Uterus (tissue), 3 donors: ENCODE measurements at regions not wholly inside any gene's neighbourhood (a gene's known extent, or its start where the extent isn't known, plus 50 kb on each side); places are given as distances from the start of the nearest gene placed in this dataset.
A peak's percentile ranks its signal among the peaks of the same experiment; 100 is the strongest.
"Not testable (repeated sequence)": the region's sequence is repeated elsewhere in the genome, so short reads cannot be mapped to it uniquely, and the experiment has no call there.

Experiments used
- DNase-seq, 2 donors: peaks; one replicate each; pipeline ENCODE4 v3.0.0-alpha.2; 2019 to 2020
- H3K27ac ChIP-seq, 2 donors: fragments of 200-600 bp; sonication (generic); 1 replicate in 1 of 2; 2 replicates in 1 of 2; pipeline ENCODE4 v1.5.1; 2016 to 2018
- H3K27me3 ChIP-seq, 2 donors: fragments of 200-600 bp; sonication (generic); one replicate each; pipeline ENCODE4 v1.5.1; 2018 to 2019; ENCODE audit warnings: control low read depth in 1 of 2
- H3K36me3 ChIP-seq, 2 donors: fragments of 200-600 bp; sonication (generic); one replicate each; pipeline ENCODE4 v1.5.1; 2019; ENCODE audit warnings: control low read depth in 1 of 2
- H3K4me1 ChIP-seq, 2 donors: fragments of 200-600 bp; sonication (generic); one replicate each; pipeline ENCODE4 v1.5.1; 2018 to 2019; ENCODE audit warnings: control low read depth in 1 of 2
- H3K4me3 ChIP-seq, 2 donors: fragments of 200-600 bp; sonication (generic); 1 replicate in 1 of 2; 2 replicates in 1 of 2; pipeline ENCODE4 v1.5.1; 2018 to 2019; ENCODE audit warnings: mild to moderate bottlenecking in 1 of 2
- H3K9me3 ChIP-seq, 2 donors: fragments of 200-600 bp; sonication (generic); one replicate each; pipeline ENCODE4 v1.5.1; 2019; ENCODE audit warnings: control low read depth in 1 of 2
- CTCF ChIP-seq, 4 experiments: fragments of 200-600 bp in 2 of 4; fragments of 450-650 bp in 2 of 4; sonication (generic) in 2 of 4; IDR thresholded peaks; one replicate each; pipeline ENCODE4 v1.5.1; 2016 to 2019; ENCODE audit warnings: antibody characterized with exemption in 4 of 4, mild to moderate bottlenecking in 2 of 4, moderate library complexity in 1 of 4
- POLR2A ChIP-seq, 2 donors: fragments of 450-650 bp; IDR thresholded peaks; one replicate each; pipeline ENCODE4 v1.6.1; 2016; ENCODE audit warnings: antibody characterized with exemption in 2 of 2, mild to moderate bottlenecking in 1 of 2, moderate library complexity in 1 of 2
- intact Hi-C: fragments of 100-400 bp; cut with DNase I; formaldehyde crosslinking; loops from one replicate; pipeline ENCODE4 v1.15.1; 2023; ENCODE audit warnings: low total_unique reads
- donor health status: DM: yes; HTN: yes; CAD: no.

GRCh38 chr11:122197066-122197987, 81.3 kb upstream of the BLID start:
- Histone ChIP-seq H3K36me3 (no peaks in the 10 kb centered on the region), H3K27ac (peak overlapping the region in 1 of 2 donors; percentile 51), H3K9me3 (no peaks in the 10 kb centered on the region), H3K4me3 (no peak overlapping the region), H3K4me1 (peaks cover 0 to 4% of the 10 kb centered on the region in 2 donors), H3K27me3 (no peaks in the 10 kb centered on the region)
- intact Hi-C loops: no loop called here
- peak; percentile 44 to 64 for DNase-seq
- TF ChIP-seq POLR2A (IDR thresholded peaks at IDR 0.05) (no peak), CTCF (IDR thresholded peaks at IDR 0.05) (no peak)

- H3K27ac ChIP-seq: no peak overlapping the region
- TF ChIP-seq POLR2A (IDR thresholded peaks at IDR 0.05): no peak
- no peak for TF ChIP-seq CTCF (IDR thresholded peaks at IDR 0.05)
- no peak overlapping the region for H3K4me3 ChIP-seq
- no peaks in the 10 kb centered on the region for H3K4me1 ChIP-seq
- intact Hi-C loops: no loop called here
- no peak for DNase-seq
- H3K27me3 ChIP-seq: no peaks in the 10 kb centered on the region
- H3K36me3 ChIP-seq: no peaks in the 10 kb centered on the region
- H3K9me3 ChIP-seq: no peaks in the 10 kb centered on the region
These were observed 79.8 kb upstream of the BLID start for GRCh38 chr11:122195790-122196189.

GRCh38 chr11:122193881-122194480, 78.0 kb upstream of the BLID start:
- H3K27me3 ChIP-seq, H3K4me3 ChIP-seq, H3K9me3 ChIP-seq, H3K4me1 ChIP-seq, DNase-seq, H3K36me3 ChIP-seq, H3K27ac ChIP-seq, intact Hi-C loops: not testable (repeated sequence)

- H3K4me3 ChIP-seq: no peak overlapping the region
- H3K4me1 ChIP-seq: no peaks in the 10 kb centered on the region
- H3K36me3 ChIP-seq: no peaks in the 10 kb centered on the region
- H3K27ac ChIP-seq: peak overlapping the region in 1 of 2 donors; percentile 44
- H3K9me3 ChIP-seq: no peaks in the 10 kb centered on the region
- no peaks in the 10 kb centered on the region for H3K27me3 ChIP-seq
- TF ChIP-seq CTCF (IDR thresholded peaks at IDR 0.05) (no peak), POLR2A (IDR thresholded peaks at IDR 0.05) (no peak)
- intact Hi-C loops: no loop called here
- no peak for DNase-seq
These were observed 77.4 kb upstream of the BLID start for GRCh38 chr11:122193457-122193856.

- H3K36me3 ChIP-seq: no peaks in the 10 kb centered on the region
- H3K9me3 ChIP-seq: no peaks in the 10 kb centered on the region
- intact Hi-C loops: no loop called here
- H3K27ac ChIP-seq: peak overlapping the region in 1 of 2 donors; percentile 44
- DNase-seq: no peak
- no peaks in the 10 kb centered on the region for H3K4me1 ChIP-seq
- no peaks in the 10 kb centered on the region for H3K27me3 ChIP-seq
- TF ChIP-seq CTCF (IDR thresholded peaks at IDR 0.05) (no peak), POLR2A (IDR thresholded peaks at IDR 0.05) (no peak)
- no peak overlapping the region for H3K4me3 ChIP-seq
These were observed 76.7 kb upstream of the BLID start for GRCh38 chr11:122192634-122193255.
